CD8-positive, alpha-beta memory T cell (primary cell): ENCODE measurements at regions not wholly inside any gene's neighbourhood (a gene's known extent, or its start where the extent isn't known, plus 50 kb on each side); places are given as distances from the start of the nearest gene placed in this dataset.
A peak's percentile ranks its signal among the peaks of the same experiment; 100 is the strongest.

ENCODE experiments used
- CTCF ChIA-PET: fragments of 350-600 bp; sonication (Branson Sonifier 250); formaldehyde crosslinking; loops from one replicate; lab custom pipeline; 2021; ENCODE audit warnings: antibody characterized with exemption; lab: Charles Lee
- POLR2A ChIA-PET: fragments of 350-600 bp; sonication (Branson Sonifier 250); formaldehyde crosslinking; loops from one replicate; lab custom pipeline; 2021; ENCODE audit warnings: antibody characterized with exemption; lab: Charles Lee
- DNase-seq, 5 donors: peaks; one replicate each; pipeline versions ENCODE4 v3.0.0 to v3.0.0-alpha.2; 2020 to 2022; ENCODE audit warnings: mixed read lengths in 1 of 5
- H3K27ac ChIP-seq: one replicate; pipeline ENCODE4 v1.7.0; 2013; ENCODE audit warnings: low read depth, mild to moderate bottlenecking, low read length, moderate library complexity
- H3K27me3 ChIP-seq: 2 replicates; pipeline ENCODE4 v1.7.0; 2013; ENCODE audit warnings: low read length, mild to moderate bottlenecking; ENCODE audit not compliant: insufficient read depth, poor library complexity, severe bottlenecking
- H3K36me3 ChIP-seq: 2 replicates; pipeline ENCODE4 v1.7.0; 2013; ENCODE audit warnings: mild to moderate bottlenecking, low read length, moderate library complexity; ENCODE audit not compliant: insufficient read depth
- H3K4me1 ChIP-seq: 2 replicates; pipeline ENCODE4 v1.7.0; 2013; ENCODE audit warnings: mild to moderate bottlenecking, low read length, moderate library complexity; ENCODE audit not compliant: insufficient read depth
- H3K4me3 ChIP-seq: 2 replicates; pipeline ENCODE4 v1.7.0; 2013; ENCODE audit warnings: mild to moderate bottlenecking, low read length
- H3K9me3 ChIP-seq: 2 replicates; pipeline ENCODE4 v1.7.0; 2013; ENCODE audit warnings: mild to moderate bottlenecking, low read length
- H3K27ac Mint-ChIP-seq, 8 donors: one replicate each; pipeline ENCODE4 v1.8.0; 2020 to 2021; ENCODE audit warnings: mixed read lengths in 8 of 8, mild to moderate bottlenecking in 6 of 8, inconsistent platforms in 3 of 8, moderate library complexity in 3 of 8
- H3K27me3 Mint-ChIP-seq, 2 donors: one replicate each; pipeline ENCODE4 v1.8.0; 2020 to 2021; ENCODE audit warnings: mixed read lengths in 2 of 2, mild to moderate bottlenecking in 1 of 2, moderate library complexity in 1 of 2
- H3K36me3 Mint-ChIP-seq, 3 donors: one replicate each; pipeline ENCODE4 v1.8.0; 2020 to 2021; ENCODE audit warnings: mixed read lengths in 3 of 3, inconsistent platforms in 1 of 3, mild to moderate bottlenecking in 1 of 3
- H3K4me1 Mint-ChIP-seq, 3 donors: one replicate each; pipeline ENCODE4 v1.8.0; 2020 to 2021; ENCODE audit warnings: mixed read lengths in 3 of 3, inconsistent platforms in 1 of 3, mild to moderate bottlenecking in 1 of 3
- H3K4me3 Mint-ChIP-seq, 7 donors: one replicate each; pipeline ENCODE4 v1.8.0; 2020 to 2021; ENCODE audit warnings: mixed read lengths in 7 of 7, mild to moderate bottlenecking in 6 of 7, moderate library complexity in 4 of 7, inconsistent platforms in 2 of 7
- H3K9me3 Mint-ChIP-seq, 5 donors: one replicate each; pipeline ENCODE4 v1.8.0; 2020 to 2022; ENCODE audit warnings: mixed read lengths in 5 of 5, mild to moderate bottlenecking in 3 of 5, moderate library complexity in 2 of 5, inconsistent platforms in 1 of 5

DNA sequence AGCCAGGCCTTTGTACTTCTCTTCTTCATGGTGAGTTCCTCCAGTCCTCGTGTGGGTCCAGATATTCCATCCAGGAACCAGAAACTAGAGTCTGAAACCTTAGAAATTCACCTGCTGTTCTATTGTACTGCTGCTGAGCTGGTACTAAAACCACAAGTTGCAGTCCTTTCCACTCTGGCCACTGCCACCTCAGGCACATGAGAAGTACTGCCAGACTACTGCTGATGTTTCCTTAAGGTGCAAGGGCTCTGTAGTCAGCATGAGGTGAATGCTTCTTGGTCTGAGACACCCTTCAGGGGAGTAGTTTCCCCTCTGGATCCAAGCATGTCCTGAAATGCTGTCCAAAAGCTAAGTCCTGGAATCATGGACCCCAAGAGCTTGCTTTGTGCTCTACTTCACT, 399.6 kb upstream of the CT83 start:
- DNase-seq = no peak
- H3K9me3 ChIP-seq = no peaks in the 10 kb centered on the region
- H3K4me3 Mint-ChIP-seq = no peak overlapping the region
- H3K27me3 ChIP-seq = no peaks in the 10 kb centered on the region
- H3K4me1 ChIP-seq = no peaks in the 10 kb centered on the region
- peaks cover 0 to 6% (median 0%) of the 10 kb centered on the region in 5 donors for H3K9me3 Mint-ChIP-seq
- H3K4me3 ChIP-seq = no peak overlapping the region
- no peak overlapping the region for H3K27ac Mint-ChIP-seq
- H3K36me3 ChIP-seq = no peaks in the 10 kb centered on the region
- H3K27me3 Mint-ChIP-seq = peaks cover 0 to 2% of the 10 kb centered on the region in 2 donors
- POLR2A ChIA-PET = no interaction called here
- H3K27ac ChIP-seq = no peak overlapping the region
- no peaks in the 10 kb centered on the region for H3K4me1 Mint-ChIP-seq
- CTCF ChIA-PET = no interaction called here
- H3K36me3 Mint-ChIP-seq = no peaks in the 10 kb centered on the region

DNA sequence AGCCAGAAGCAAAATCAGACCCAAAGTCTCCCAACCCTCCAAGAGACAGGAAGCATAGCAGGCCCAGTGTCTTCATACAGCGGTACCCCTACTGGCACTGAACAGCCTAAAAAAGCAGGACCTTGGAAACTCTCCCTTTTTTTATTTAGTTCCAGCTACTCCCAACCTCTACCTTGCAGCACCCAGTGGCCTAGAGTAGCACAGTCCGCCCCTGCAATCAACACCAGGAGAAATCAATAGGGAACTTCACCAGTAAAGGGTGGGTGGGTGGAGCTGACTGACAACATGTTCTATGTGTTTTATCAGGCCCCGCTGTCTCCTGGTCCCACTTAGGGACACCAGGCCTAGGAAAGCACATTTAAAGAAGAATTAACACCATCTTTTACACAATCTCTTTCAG, 378.5 kb upstream of the CT83 start:
- Histone ChIP-seq H3K36me3 (no peaks in the 10 kb centered on the region), H3K27ac (no peak overlapping the region), H3K9me3 (no peaks in the 10 kb centered on the region), H3K27me3 (no peaks in the 10 kb centered on the region), H3K4me3 (no peak overlapping the region), H3K4me1 (no peaks in the 10 kb centered on the region)
- Mint-ChIP-seq H3K27me3 (no peaks in the 10 kb centered on the region), H3K4me1 (no peaks in the 10 kb centered on the region), H3K36me3 (no peaks in the 10 kb centered on the region), H3K27ac (no peak overlapping the region), H3K9me3 (peaks cover 0 to 5% (median 0%) of the 10 kb centered on the region in 5 donors), H3K4me3 (no peak overlapping the region)
- no peak for DNase-seq
- ChIA-PET POLR2A (no interaction called here), CTCF (no interaction called here)

GRCh38 chrX:116827063-116827462, 364.3 kb upstream of the CT83 start:
- Histone ChIP-seq H3K27ac (no peak overlapping the region), H3K36me3 (no peaks in the 10 kb centered on the region), H3K27me3 (no peaks in the 10 kb centered on the region), H3K9me3 (no peaks in the 10 kb centered on the region), H3K4me3 (no peak overlapping the region), H3K4me1 (no peaks in the 10 kb centered on the region)
- H3K27ac Mint-ChIP-seq = no peak overlapping the region
- ChIA-PET POLR2A (no interaction called here), CTCF (no interaction called here)
- peaks cover 0 to 4% (median 2%) of the 10 kb centered on the region in 5 donors for H3K9me3 Mint-ChIP-seq
- no peak overlapping the region for H3K4me3 Mint-ChIP-seq
- no peaks in the 10 kb centered on the region for H3K36me3 Mint-ChIP-seq
- DNase-seq = no peak
- H3K27me3 Mint-ChIP-seq = no peaks in the 10 kb centered on the region
- no peaks in the 10 kb centered on the region for H3K4me1 Mint-ChIP-seq

DNA sequence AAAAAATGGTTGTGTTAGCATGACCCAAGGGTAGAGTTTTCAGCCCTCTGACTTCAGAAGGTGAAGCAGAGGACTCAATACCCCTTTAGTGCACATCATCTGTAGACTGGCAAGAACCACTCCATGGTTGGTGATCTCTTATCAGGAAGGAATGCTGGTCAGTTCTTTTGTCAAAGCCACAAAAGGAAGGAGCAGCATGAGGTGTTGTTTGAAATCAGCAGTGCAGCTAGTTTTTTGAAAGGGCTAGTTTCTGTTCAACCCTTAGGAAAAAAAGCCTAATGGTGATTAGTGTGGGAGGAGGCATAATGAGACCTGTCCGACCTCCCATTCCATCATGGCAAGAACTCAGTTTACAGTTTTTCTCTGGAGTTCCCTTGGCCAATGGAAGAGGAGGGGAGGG, 362.0 kb upstream of the CT83 start:
- Mint-ChIP-seq H3K36me3 (no peaks in the 10 kb centered on the region), H3K9me3 (peaks cover 0 to 6% (median 0%) of the 10 kb centered on the region in 5 donors), H3K4me3 (no peak overlapping the region), H3K4me1 (no peaks in the 10 kb centered on the region), H3K27ac (no peak overlapping the region), H3K27me3 (no peaks in the 10 kb centered on the region)
- POLR2A ChIA-PET = no interaction called here
- Histone ChIP-seq H3K4me3 (no peak overlapping the region), H3K27me3 (no peaks in the 10 kb centered on the region), H3K9me3 (no peaks in the 10 kb centered on the region), H3K4me1 (no peaks in the 10 kb centered on the region), H3K36me3 (no peaks in the 10 kb centered on the region), H3K27ac (no peak overlapping the region)
- no peak for DNase-seq
- CTCF ChIA-PET = no interaction called here

GRCh38 chrX:116823677-116824076, 360.9 kb upstream of the CT83 start:
- no peaks in the 10 kb centered on the region for H3K27me3 Mint-ChIP-seq
- H3K4me3 ChIP-seq = no peak overlapping the region
- H3K27ac ChIP-seq = no peak overlapping the region
- H3K27ac Mint-ChIP-seq = peak overlapping the region in 1 of 8 donors; percentile 44
- CTCF ChIA-PET = no interaction called here
- H3K9me3 Mint-ChIP-seq = peaks cover 0 to 6% (median 0%) of the 10 kb centered on the region in 5 donors
- H3K27me3 ChIP-seq = no peaks in the 10 kb centered on the region
- H3K4me3 Mint-ChIP-seq = no peak overlapping the region
- no peaks in the 10 kb centered on the region for H3K4me1 Mint-ChIP-seq
- POLR2A ChIA-PET = no interaction called here
- H3K9me3 ChIP-seq = no peaks in the 10 kb centered on the region
- no peaks in the 10 kb centered on the region for H3K36me3 Mint-ChIP-seq
- no peaks in the 10 kb centered on the region for H3K36me3 ChIP-seq
- no peaks in the 10 kb centered on the region for H3K4me1 ChIP-seq
- DNase-seq = no peak

GRCh38 chrX:116806288-116806802, 343.6 kb upstream of the CT83 start:
- Mint-ChIP-seq H3K36me3 (no peaks in the 10 kb centered on the region), H3K4me1 (no peaks in the 10 kb centered on the region), H3K9me3 (peaks cover 0 to 9% (median 1%) of the 10 kb centered on the region in 5 donors), H3K27ac (no peak overlapping the region), H3K27me3 (no peaks in the 10 kb centered on the region), H3K4me3 (no peak overlapping the region)
- POLR2A ChIA-PET = no interaction called here
- CTCF ChIA-PET = no interaction called here
- H3K4me3 ChIP-seq = no peak overlapping the region
- no peaks in the 10 kb centered on the region for H3K36me3 ChIP-seq
- H3K9me3 ChIP-seq = no peaks in the 10 kb centered on the region
- no peak for DNase-seq
- no peaks in the 10 kb centered on the region for H3K27me3 ChIP-seq
- no peaks in the 10 kb centered on the region for H3K4me1 ChIP-seq
- no peak overlapping the region for H3K27ac ChIP-seq

DNA sequence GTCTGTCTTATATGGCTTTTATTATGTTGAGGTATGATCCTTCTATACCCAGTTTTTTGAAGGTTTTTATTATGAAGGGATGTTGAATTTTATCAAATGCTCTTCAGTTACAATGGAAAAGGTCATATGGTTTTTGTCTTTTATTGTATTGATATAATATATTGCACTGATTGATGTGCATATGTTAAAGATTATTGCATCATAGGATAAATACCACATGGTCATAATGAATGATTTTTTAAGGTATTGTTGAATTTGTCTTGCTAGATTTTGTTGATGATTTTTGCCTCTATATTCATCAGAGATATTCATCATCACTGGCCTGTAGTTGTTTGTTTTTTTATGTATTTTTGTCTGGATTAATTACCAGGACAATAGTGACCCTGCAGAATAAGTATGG, 339.2 kb upstream of the CT83 start:
- Histone ChIP-seq H3K36me3 (no peaks in the 10 kb centered on the region), H3K27ac (no peak overlapping the region), H3K4me1 (no peaks in the 10 kb centered on the region), H3K9me3 (no peaks in the 10 kb centered on the region), H3K27me3 (no peaks in the 10 kb centered on the region), H3K4me3 (no peak overlapping the region)
- Mint-ChIP-seq H3K9me3 (peaks cover 0 to 9% (median 0%) of the 10 kb centered on the region in 5 donors), H3K27ac (no peak overlapping the region), H3K36me3 (no peaks in the 10 kb centered on the region), H3K4me3 (no peak overlapping the region), H3K27me3 (peaks cover 0 to 4% of the 10 kb centered on the region in 2 donors), H3K4me1 (no peaks in the 10 kb centered on the region)
- CTCF ChIA-PET = no interaction called here
- DNase-seq = no peak
- POLR2A ChIA-PET = no interaction called here

GRCh38 chrX:116781926-116782325, 319.1 kb upstream of the CT83 start:
- H3K9me3 Mint-ChIP-seq = peaks cover 0 to 16% (median 8%) of the 10 kb centered on the region in 5 donors
- Histone ChIP-seq H3K9me3 (no peaks in the 10 kb centered on the region), H3K4me3 (no peak overlapping the region), H3K36me3 (no peaks in the 10 kb centered on the region), H3K27ac (no peak overlapping the region), H3K4me1 (no peaks in the 10 kb centered on the region), H3K27me3 (no peaks in the 10 kb centered on the region)
- no peaks in the 10 kb centered on the region for H3K4me1 Mint-ChIP-seq
- POLR2A ChIA-PET = no interaction called here
- peaks cover 0 to 7% of the 10 kb centered on the region in 2 donors for H3K27me3 Mint-ChIP-seq
- H3K27ac Mint-ChIP-seq = no peak overlapping the region
- H3K36me3 Mint-ChIP-seq = peaks cover 0 to 4% (median 0%) of the 10 kb centered on the region in 3 donors
- no peak for DNase-seq
- no peak overlapping the region for H3K4me3 Mint-ChIP-seq
- CTCF ChIA-PET = no interaction called here

DNA sequence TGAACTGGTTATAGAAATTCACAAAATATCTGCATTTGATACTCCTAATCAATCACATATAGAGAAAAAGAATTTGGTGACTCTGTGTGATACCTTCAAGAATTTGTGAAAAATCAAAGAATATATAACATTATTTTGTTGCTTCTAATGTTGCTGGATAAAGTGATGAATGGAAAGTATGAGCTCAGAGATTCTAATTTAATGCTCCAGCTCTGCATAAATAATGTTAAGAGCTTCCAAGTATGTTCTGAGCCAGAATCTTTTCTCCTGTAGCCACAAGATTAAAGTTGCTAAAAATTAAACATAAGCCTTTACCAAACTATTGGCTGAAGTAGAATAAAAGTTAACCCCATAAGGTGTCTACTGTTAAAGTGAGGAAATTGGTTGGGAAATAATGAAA, 294.7 kb upstream of the CT83 start:
- Histone ChIP-seq H3K36me3 (no peaks in the 10 kb centered on the region), H3K27me3 (no peaks in the 10 kb centered on the region), H3K9me3 (no peaks in the 10 kb centered on the region), H3K4me3 (no peak overlapping the region), H3K27ac (no peak overlapping the region), H3K4me1 (no peaks in the 10 kb centered on the region)
- Mint-ChIP-seq H3K4me1 (no peaks in the 10 kb centered on the region), H3K4me3 (no peak overlapping the region), H3K9me3 (peaks cover 0 to 8% (median 2%) of the 10 kb centered on the region in 5 donors), H3K27ac (no peak overlapping the region), H3K36me3 (no peaks in the 10 kb centered on the region), H3K27me3 (no peaks in the 10 kb centered on the region)
- POLR2A ChIA-PET = no interaction called here
- no peak for DNase-seq
- CTCF ChIA-PET = no interaction called here
